Hematopoietic multipotent progenitor cell treated with erythropoietin and hydrocortisone succinate and interleukin-3 and kit ligand, for 4 days (in vitro differentiated cells): ENCODE measurements at regions not wholly inside any gene's neighbourhood (a gene's known extent, or its start where the extent isn't known, plus 50 kb on each side); places are given as distances from the start of the nearest gene placed in this dataset.

ENCODE experiments used
- DNase-seq: peaks from one replicate; pipeline ENCODE4 v3.0.0-alpha.2; 2015

DNA sequence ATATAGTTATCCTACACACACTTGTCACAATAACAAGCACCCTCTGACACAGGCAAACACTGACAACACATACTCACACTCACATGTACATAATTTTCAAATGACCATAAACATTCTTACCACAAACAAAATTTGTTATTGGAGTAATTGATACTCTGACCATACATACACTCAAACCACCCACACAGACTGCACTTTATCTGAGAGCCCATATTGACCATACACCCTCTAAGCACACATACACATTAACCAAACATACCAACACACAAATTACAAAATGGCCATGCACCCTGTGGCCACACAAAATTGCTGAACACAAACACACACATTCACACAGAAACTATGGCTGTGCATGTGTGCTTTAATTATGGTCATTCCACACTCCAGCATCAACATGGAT lies 79.1 kb upstream of the FAM120A start:
- DNase-seq, result no peak

DNA sequence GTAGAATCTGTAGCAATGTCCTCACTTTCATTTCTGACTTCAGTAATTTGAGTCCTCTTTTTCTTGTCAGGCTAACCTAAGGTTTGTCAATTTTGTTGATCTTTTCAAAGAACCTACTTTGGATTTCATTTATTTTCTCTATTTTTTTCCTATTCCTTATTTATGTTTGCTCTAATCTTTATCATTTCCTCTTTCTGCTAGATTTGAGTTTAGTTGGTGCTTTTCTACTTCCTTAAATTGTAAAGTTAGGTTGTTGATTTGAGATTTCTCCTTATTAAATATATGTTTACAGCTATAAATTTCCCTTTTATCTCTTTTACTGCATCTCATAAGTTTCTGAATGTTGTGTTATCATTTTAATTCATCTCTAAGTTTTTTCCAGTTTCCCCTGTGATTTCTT lies 75.1 kb upstream of the FAM120A start:
- DNase-seq, result no peak

DNA sequence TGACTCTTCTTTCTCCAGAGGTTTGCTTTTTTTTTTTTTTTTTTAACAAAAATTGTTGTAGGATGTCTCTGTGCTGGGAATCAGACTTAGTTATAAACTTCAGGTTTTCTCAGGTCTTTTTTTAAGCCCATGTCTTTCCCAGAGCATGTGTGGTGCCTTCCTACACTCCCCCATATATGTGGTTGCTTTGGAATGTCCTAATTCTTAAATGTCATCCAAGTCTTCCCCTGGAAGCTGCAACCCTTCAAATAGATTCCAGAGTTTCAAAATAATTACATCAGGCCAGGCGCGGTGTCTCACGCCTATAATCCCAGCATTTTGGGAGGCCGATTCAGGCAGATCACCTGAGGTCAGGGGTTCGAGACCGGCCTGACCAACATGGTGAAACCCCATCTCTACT lies 73.2 kb upstream of the FAM120A start:
- no peak for DNase-seq

DNA sequence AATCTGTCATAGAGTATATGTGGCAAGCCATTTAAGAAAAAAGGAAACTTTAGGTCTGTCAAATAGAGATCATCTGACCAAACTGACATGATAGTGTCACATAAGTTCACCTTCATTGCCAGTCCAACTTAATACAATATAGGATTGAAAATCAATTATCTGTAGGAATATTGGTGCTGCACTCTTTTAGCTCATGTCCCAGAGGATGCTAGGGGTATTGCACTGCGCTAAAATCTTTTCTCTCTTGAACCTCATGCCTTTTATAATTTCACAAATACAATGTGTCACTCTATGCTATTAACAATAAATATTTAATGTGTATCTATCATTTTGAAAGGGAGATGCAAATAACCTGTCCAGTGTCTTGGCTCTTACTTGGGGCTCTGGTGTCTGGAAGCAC lies 72.4 kb upstream of the FAM120A start:
- DNase-seq, result no peak

DNA sequence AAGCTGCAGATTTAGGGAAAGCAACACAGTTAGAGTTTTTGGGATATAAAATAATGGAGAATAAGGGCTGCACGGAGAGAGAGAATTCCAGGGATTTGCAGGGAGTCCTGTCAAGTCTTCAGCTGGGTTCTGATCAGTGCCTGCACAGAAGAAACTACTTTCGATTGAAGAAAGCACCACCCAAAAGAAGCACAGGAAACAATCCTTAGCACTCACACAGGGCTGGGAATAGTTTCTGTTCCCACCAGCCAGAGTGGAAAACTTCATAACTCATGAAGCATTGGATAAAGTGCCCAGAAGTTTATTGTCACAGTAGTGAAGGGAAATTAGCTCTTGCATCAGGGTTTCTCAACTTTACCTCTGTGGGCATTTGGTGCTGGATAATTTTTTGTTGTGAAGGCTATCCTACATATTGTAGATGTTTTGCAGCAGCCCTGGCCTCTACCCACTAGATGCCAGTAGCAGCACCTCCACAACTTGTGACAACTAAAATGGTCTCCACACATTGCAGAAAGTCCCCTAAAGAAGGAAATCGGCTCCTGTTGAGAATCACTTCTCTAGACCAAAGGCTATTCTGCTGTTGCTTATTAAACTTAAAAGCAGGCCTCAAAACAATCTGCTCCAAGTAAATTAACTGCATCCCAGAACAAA lies 71.0 kb upstream of the FAM120A start:
- peak; percentile 18 for DNase-seq

DNA sequence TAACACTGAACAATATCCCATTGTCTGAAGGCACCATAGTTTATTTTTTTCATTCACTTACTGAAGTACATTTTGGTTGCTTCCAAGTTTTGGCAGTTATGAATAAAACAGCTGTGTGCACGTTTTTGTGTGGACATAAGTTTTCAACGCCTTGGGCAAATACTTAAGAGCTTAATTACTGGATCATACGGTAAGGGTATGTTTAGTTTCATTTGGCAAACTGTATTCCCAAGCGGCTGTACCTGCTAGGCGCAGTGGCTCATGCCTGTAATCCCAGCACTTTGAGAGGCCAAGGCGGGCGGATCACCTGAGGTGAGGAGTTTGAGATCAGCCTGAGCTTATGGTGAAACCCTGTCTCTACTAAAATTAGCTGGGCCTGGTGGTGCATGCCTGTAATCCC lies 63.7 kb upstream of the FAM120A start:
- no peak for DNase-seq

DNA sequence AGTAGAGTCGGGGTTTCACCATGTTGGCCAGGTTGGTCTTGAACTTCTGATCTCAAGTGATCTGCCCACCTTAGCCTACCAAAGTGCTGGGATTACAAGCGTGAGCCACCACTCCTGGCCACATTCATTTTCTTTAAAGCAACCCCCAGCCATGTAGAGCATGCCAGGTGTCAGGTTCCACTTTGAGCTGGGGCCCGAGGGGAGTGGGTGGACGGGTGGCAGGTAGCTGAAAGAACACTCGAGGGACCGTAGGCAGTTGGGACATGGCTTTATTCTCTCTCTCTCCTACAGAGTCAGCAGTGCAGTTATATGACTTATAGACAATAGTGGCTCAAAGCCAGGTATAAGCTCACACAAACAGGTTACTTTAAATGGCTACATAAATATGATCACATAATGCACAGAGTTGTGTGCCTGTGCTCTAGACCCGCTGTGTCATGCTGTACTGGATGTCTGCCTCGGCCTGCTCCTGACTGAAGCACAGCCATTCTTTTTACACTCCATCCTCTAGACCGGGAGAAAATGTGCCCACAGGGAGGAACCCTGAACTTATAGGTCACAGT lies 60.5 kb upstream of the FAM120A start:
- no peak for DNase-seq

DNA sequence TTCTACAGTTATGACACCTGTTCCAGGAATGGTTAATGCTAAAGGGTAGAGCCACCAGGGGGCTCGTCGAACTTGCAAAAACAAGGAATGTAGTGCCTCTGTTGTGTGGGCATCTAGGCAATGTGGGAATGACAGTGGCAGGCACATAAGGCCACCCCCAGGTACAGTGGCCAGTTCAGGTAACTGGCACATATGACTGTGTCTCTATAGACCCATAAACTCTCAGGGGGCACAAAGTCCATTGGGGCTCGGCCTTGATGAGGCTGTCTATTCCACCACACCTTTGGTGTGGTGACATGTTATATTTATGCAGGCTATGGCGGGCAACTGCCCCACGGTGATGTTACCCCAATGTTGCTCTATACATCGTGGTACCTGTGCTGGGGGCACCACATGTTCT lies 59.6 kb upstream of the FAM120A start:
- no peak for DNase-seq

DNA sequence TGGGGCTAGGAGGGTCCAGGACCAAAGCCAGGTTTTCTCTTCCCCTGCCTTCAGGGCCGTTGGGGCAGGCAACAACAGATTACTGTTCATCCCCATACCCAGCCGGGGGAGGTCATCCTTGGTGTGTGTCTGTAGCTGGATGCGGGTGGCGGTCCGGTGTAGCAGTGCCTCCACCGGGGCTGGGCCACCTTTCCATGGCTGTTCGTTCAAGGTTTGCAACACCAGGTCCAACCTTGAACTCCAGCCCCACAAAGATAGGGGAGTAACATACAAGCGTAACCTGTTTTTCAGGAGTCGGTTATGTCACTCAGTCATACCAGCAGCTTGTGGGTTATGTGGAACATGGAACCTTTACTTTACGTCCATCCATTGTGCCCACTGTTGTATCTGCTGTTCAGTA lies 58.5 kb upstream of the FAM120A start:
- no peak for DNase-seq
